Right ventricle myocardium superior (tissue), 1 donor: ENCODE measurements at regions not wholly inside any gene's neighbourhood (a gene's known extent, or its start where the extent isn't known, plus 50 kb on each side); places are given as distances from the start of the nearest gene placed in this dataset.

Experiments
- ATAC-seq: fragments of 200-7000 bp; cut with Tn5 transposase; one replicate; pipeline ENCODE4 v1.9.1; 2020; ENCODE audit warnings: mild to moderate bottlenecking; ENCODE audit not compliant: poor library complexity
- DNase-seq: peaks from one replicate; pipeline ENCODE4 v3.0.0-alpha.2; 2020
- intact Hi-C: fragments of 100-400 bp; cut with DNase I; formaldehyde crosslinking; loops from one replicate; pipeline ENCODE4 v1.11.2; 2022
- donor health status: DM: no; HTN: yes; CAD: no; lungs with severe emphysema.

GRCh38 chr20:57907131-57908000, 197.6 kb upstream of the PMEPA1 start:
- intact Hi-C loops, result no loop called here
- DNase-seq (no peak), ATAC-seq (no peak)

GRCh38 chr20:57905448-57905847, 195.6 kb upstream of the PMEPA1 start:
- intact Hi-C loops, result no loop called here
- DNase-seq, result no peak
- no peak for ATAC-seq

- DNase-seq (no peak), ATAC-seq (no peak)
- intact Hi-C loops, result no loop called here
Observed at GRCh38 chr20:57904314-57905105, 194.7 kb upstream of the PMEPA1 start.

GRCh38 chr20:57902473-57902872, 192.7 kb upstream of the PMEPA1 start:
- intact Hi-C loops, result no loop called here
- ATAC-seq (no peak), DNase-seq (no peak)

- intact Hi-C loops, result no loop called here
- DNase-seq (no peak), ATAC-seq (no peak)
Observed at GRCh38 chr20:57901526-57901925, 191.7 kb upstream of the PMEPA1 start.

- intact Hi-C loops, result no loop called here
- DNase-seq, result no peak
- ATAC-seq, result no peak
Observed at GRCh38 chr20:57900226-57900905, 190.6 kb upstream of the PMEPA1 start.

- no peak for ATAC-seq
Observed at GRCh38 chr20:57899554-57899953, 189.7 kb upstream of the PMEPA1 start.

GRCh38 chr20:57898332-57898731, 188.5 kb upstream of the PMEPA1 start:
- intact Hi-C loops, result no loop called here
- DNase-seq (no peak), ATAC-seq (no peak)

More at GRCh38 chr20:57899554-57899953, 189.7 kb upstream of the PMEPA1 start:
- intact Hi-C loops, result no loop called here
- DNase-seq, result no peak

- no peak for DNase-seq
- intact Hi-C loops, result no loop called here
Observed at GRCh38 chr20:57897891-57898290, 188.1 kb upstream of the PMEPA1 start.

GRCh38 chr20:57897156-57897874, 187.5 kb upstream of the PMEPA1 start:
- no peak for DNase-seq
- ATAC-seq, result no peak
- intact Hi-C loops, result no loop called here

More at GRCh38 chr20:57897891-57898290, 188.1 kb upstream of the PMEPA1 start:
- no peak for ATAC-seq

- intact Hi-C loops, result no loop called here
Observed at GRCh38 chr20:57896563-57896962, 186.7 kb upstream of the PMEPA1 start.

GRCh38 chr20:57896017-57896416, 186.2 kb upstream of the PMEPA1 start:
- ATAC-seq, result no peak
- DNase-seq, result no peak
- intact Hi-C loops, result no loop called here

More at GRCh38 chr20:57896563-57896962, 186.7 kb upstream of the PMEPA1 start:
- no peak for ATAC-seq
- DNase-seq, result no peak

GRCh38 chr20:57895161-57895855, 185.5 kb upstream of the PMEPA1 start:
- intact Hi-C loops, result no loop called here
- no peak for ATAC-seq

GRCh38 chr20:57894522-57894921, 184.7 kb upstream of the PMEPA1 start:
- ATAC-seq (no peak), DNase-seq (no peak)
- intact Hi-C loops, result no loop called here

More at GRCh38 chr20:57895161-57895855, 185.5 kb upstream of the PMEPA1 start:
- DNase-seq, result no peak

- intact Hi-C loops, result no loop called here
- ATAC-seq (no peak), DNase-seq (no peak)
Observed at GRCh38 chr20:57894096-57894495, 184.3 kb upstream of the PMEPA1 start.

GRCh38 chr20:57893366-57893999, 183.7 kb upstream of the PMEPA1 start:
- intact Hi-C loops, result no loop called here
- DNase-seq (no peak), ATAC-seq (no peak)

GRCh38 chr20:57892471-57892870, 182.7 kb upstream of the PMEPA1 start:
- DNase-seq (no peak), ATAC-seq (no peak)
- intact Hi-C loops, result no loop called here

- DNase-seq, result no peak
- intact Hi-C loops, result no loop called here
Observed at GRCh38 chr20:57891014-57891413, 181.2 kb upstream of the PMEPA1 start.

More at GRCh38 chr20:57891014-57891413, 181.2 kb upstream of the PMEPA1 start:
- no peak for ATAC-seq
